ENCODE measurements at regions not wholly inside any gene's neighbourhood (a gene's known extent, or its start where the extent isn't known, plus 50 kb on each side); places are given as distances from the start of the nearest gene placed in this dataset.

DNA sequence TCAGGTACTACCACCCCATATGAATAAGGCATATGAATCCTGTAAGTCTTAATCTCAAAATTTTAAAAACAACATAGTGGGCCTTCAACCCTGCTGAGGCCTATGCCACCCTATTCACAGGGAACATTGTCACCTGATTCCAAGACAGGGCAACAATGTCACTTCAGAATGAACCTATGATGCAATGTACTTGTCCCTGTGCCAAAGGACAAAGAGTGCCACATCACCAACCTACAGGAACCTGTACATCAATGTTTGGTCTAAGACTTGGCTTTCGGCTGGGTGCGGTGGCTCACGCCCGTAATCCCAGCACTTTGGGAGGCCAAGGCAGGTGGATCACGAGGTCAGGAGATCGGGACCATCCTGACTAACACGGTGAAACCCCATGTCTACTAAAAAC is 318.5 kb upstream of the JARID2 start:
- no peak for DNase-seq (ENCODE audit: low read depth in 2 of 2)
- H3K4me3 ChIP-seq (replicated peaks in 1 of 2; ENCODE audit: low read depth in 2 of 2, low read length in 2 of 2): no peak overlapping the region
- TF ChIP-seq, protein P1, sequence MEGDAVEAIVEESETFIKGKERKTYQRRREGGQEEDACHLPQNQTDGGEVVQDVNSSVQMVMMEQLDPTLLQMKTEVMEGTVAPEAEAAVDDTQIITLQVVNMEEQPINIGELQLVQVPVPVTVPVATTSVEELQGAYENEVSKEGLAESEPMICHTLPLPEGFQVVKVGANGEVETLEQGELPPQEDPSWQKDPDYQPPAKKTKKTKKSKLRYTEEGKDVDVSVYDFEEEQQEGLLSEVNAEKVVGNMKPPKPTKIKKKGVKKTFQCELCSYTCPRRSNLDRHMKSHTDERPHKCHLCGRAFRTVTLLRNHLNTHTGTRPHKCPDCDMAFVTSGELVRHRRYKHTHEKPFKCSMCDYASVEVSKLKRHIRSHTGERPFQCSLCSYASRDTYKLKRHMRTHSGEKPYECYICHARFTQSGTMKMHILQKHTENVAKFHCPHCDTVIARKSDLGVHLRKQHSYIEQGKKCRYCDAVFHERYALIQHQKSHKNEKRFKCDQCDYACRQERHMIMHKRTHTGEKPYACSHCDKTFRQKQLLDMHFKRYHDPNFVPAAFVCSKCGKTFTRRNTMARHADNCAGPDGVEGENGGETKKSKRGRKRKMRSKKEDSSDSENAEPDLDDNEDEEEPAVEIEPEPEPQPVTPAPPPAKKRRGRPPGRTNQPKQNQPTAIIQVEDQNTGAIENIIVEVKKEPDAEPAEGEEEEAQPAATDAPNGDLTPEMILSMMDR (IDR thresholded peaks at IDR 0.05; ENCODE audit: low read depth, low read length): no peak

DNA sequence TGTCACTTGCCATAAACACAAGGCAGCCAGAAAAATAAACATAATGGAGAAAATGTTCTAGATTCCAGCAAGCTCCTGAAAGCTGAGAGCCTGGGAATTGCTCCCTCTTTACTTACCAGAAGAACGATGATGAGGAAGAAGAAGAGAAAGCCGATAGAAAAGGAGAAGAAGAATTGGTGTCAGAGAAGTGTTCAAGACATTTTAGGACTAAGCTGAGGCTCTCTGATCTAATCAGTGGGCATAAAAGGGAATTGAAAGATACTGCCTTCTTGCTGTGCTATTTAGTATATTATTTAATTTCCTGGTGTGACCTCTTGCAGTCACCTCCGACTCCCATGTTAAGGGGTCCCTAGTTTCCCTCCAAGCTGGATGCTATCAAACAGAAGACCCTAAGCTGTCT is 316.6 kb upstream of the JARID2 start:
- TF ChIP-seq, protein P1 (IDR thresholded peaks at IDR 0.05; ENCODE audit: low read depth, low read length): no peak
- no peak overlapping the region for H3K4me3 ChIP-seq (replicated peaks in 1 of 2; ENCODE audit: low read depth in 2 of 2, low read length in 2 of 2)

DNA sequence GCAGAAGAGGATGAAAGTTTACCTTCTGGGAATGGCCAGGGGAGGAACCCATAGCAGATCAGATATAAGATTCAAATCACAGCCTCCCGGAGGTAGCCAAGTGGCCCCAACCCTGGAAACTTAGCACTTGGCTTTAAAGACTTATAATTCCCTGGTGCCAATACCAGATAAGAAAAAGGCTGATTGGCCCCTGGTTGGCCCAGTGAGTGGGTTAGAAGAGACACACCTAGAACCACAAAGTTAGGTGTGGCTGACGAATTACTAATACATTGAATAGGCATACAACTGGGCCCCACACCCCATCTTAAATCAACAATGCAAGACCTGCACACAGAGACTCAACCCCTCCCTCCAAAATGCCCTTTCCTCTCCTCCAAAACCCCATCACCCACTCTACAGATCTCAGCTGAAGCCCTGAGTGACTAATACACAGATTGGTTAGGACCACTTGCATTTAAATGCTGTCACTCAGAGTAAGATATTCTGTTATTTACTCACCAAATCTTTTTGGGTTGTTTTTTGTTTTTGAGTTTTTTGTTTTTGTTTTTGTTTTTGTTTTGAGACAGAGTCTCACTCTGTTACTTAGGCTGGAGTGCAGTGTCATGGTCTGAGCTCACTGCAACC is 315.4 kb upstream of the JARID2 start:
- no peak for DNase-seq (ENCODE audit: low read depth in 2 of 2)
- TF ChIP-seq, protein P1 (IDR thresholded peaks at IDR 0.05; ENCODE audit: low read depth, low read length): no peak
- H3K4me3 ChIP-seq (replicated peaks in 1 of 2; ENCODE audit: low read depth in 2 of 2, low read length in 2 of 2): no peak overlapping the region

More for the DNA sequence above, 316.6 kb upstream of the JARID2 start:
- DNase-seq (ENCODE audit: low read depth in 2 of 2): no peak

DNA sequence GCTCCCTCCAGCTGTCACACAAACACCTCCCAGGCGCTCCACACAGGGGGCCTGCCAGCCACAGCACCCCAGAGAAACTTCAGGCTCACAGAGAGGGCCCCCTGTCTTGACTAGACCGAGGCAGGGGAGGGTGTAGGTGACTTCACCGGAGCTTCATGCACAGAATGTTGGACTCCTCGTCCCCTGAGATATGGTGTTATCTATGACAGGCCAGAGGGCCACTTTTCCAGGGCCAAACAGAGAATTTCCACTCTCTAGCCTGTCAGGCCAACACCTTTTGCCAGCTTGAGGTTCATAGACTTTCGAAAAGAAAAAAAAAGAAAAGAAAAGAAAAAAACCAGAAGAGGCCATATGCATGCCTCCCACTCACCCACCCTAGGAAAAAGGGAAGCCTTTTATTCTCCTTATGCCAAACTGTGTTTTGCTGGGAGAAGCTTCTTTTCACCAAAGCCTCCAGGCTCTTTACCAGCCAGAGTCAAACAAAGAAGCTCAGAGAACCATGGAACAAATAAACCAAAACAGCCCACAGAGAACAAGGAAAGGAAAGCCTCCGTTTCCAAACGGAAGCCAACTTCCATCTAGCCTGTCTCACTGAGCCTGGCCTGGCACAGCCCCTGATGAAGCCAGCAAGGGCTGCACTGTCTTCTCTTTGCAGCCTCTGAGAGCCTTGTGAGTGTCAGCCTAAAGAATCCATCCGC is 313.2 kb upstream of the JARID2 start:
- H3K4me3 ChIP-seq (replicated peaks in 1 of 2; ENCODE audit: low read depth in 2 of 2, low read length in 2 of 2): no peak overlapping the region
- DNase-seq (ENCODE audit: low read depth in 2 of 2): no peak

DNA sequence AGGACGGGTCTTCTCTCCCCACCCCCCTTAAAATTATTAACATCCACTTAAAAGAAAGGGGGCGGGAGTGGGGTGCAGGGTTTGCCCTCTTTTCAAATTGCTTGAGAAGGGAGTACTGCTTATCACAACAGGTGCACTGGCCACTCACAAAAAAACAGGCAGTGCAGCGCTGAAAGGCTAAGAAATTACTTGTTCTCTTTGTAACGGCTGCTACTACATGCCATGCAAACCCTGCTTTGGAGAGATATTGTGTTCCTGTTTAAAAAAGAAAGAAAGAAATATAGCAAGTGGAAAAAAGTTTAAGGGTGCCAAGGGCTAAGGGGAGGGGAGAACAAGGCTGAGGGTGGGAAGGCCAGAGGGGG is 312.7 kb upstream of the JARID2 start:
- no peak overlapping the region for H3K4me3 ChIP-seq (replicated peaks in 1 of 2; ENCODE audit: low read depth in 2 of 2, low read length in 2 of 2)
- TF ChIP-seq, protein P1 (IDR thresholded peaks at IDR 0.05; ENCODE audit: low read depth, low read length): no peak
- DNase-seq (ENCODE audit: low read depth in 2 of 2): no peak

More for the DNA sequence above, 313.2 kb upstream of the JARID2 start:
- TF ChIP-seq, protein P1 (IDR thresholded peaks at IDR 0.05; ENCODE audit: low read depth, low read length): no peak

DNA sequence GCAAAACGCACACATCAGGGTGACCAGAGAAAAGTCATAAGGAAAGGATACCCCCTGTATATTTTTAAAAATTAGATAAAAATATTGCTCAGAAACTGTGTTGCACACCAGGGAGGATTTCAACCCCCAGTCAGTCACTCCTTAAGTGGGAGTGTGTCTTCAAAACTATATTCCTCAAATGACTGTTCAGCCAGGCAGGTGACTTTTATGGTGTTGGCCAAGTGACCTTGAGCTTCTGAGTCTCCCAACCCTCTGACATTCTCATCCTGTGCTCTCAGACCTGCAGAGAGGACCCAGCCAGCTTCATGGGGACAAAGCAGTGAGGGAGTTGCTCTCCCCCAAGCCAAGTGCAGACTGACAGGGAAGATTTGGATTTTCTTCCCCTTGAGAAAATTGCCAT is 311.9 kb upstream of the JARID2 start:
- TF ChIP-seq, protein P1 (IDR thresholded peaks at IDR 0.05; ENCODE audit: low read depth, low read length): no peak
- no peak for DNase-seq (ENCODE audit: low read depth in 2 of 2)
- H3K4me3 ChIP-seq (replicated peaks in 1 of 2; ENCODE audit: low read depth in 2 of 2, low read length in 2 of 2): no peak overlapping the region
